ENCODE measurements at regions not wholly inside any gene's neighbourhood (a gene's known extent, or its start where the extent isn't known, plus 50 kb on each side); places are given as distances from the start of the nearest gene placed in this dataset.

- no peak for DNase-seq (ENCODE audit: low read depth, low spot score)
Observed at GRCh38 chr22:44615146-44615545, 86.9 kb upstream of the PRR5 start.

- DNase-seq (ENCODE audit: low read depth, low spot score) = no peak
Observed at GRCh38 chr22:44613196-44613595, 88.8 kb upstream of the PRR5 start.

GRCh38 chr22:44611880-44612496 is 90.0 kb upstream of the PRR5 start:
- no peak for DNase-seq (ENCODE audit: low read depth, low spot score)

GRCh38 chr22:44610071-44610470 is 91.9 kb upstream of the PRR5 start:
- no peak for DNase-seq (ENCODE audit: low read depth, low spot score)

GRCh38 chr22:44609400-44609988 is 92.5 kb upstream of the PRR5 start:
- DNase-seq (ENCODE audit: low read depth, low spot score) = no peak

- no peak for DNase-seq (ENCODE audit: low read depth, low spot score)
Observed at GRCh38 chr22:44608597-44609399, 93.2 kb upstream of the PRR5 start.

- no peak for DNase-seq (ENCODE audit: low read depth, low spot score)
Observed at GRCh38 chr22:44606126-44606525, 95.9 kb upstream of the PRR5 start.

- no peak for DNase-seq (ENCODE audit: low read depth, low spot score)
Observed at GRCh38 chr22:44605486-44605885, 96.5 kb upstream of the PRR5 start.

GRCh38 chr22:44604991-44605390 is 97.0 kb upstream of the PRR5 start:
- DNase-seq (ENCODE audit: low read depth, low spot score) = no peak

- DNase-seq (ENCODE audit: low read depth, low spot score) = no peak
Observed at GRCh38 chr22:44604455-44604854, 97.5 kb upstream of the PRR5 start.

- DNase-seq (ENCODE audit: low read depth, low spot score) = no peak
Observed at GRCh38 chr22:44603767-44604166, 98.2 kb upstream of the PRR5 start.

GRCh38 chr22:44601725-44602124 is 100.3 kb upstream of the PRR5 start:
- DNase-seq (ENCODE audit: low read depth, low spot score) = no peak

GRCh38 chr22:44601189-44601588 is 100.8 kb upstream of the PRR5 start:
- DNase-seq (ENCODE audit: low read depth, low spot score) = no peak

- DNase-seq (ENCODE audit: low read depth, low spot score) = no peak
Observed at GRCh38 chr22:44600207-44600785, 101.7 kb upstream of the PRR5 start.

- no peak for DNase-seq (ENCODE audit: low read depth, low spot score)
Observed at GRCh38 chr22:44599500-44600140, 101.6 kb upstream of the RTL6 start.

- DNase-seq (ENCODE audit: low read depth, low spot score) = no peak
Observed at GRCh38 chr22:44599084-44599483, 101.1 kb upstream of the RTL6 start.

- no peak for DNase-seq (ENCODE audit: low read depth, low spot score)
Observed at GRCh38 chr22:44597616-44598015, 99.6 kb upstream of the RTL6 start.

- DNase-seq (ENCODE audit: low read depth, low spot score) = no peak
Observed at GRCh38 chr22:44596396-44597125, 98.5 kb upstream of the RTL6 start.

- DNase-seq (ENCODE audit: low read depth, low spot score) = no peak
Observed at GRCh38 chr22:44595841-44596341, 97.9 kb upstream of the RTL6 start.

- no peak for DNase-seq (ENCODE audit: low read depth, low spot score)
Observed at GRCh38 chr22:44594951-44595350, 96.9 kb upstream of the RTL6 start.

- no peak for DNase-seq (ENCODE audit: low read depth, low spot score)
Observed at GRCh38 chr22:44592824-44593148, 94.8 kb upstream of the RTL6 start.

Data from activated CD4-positive, CD25-positive, alpha-beta regulatory T cell treated with anti-CD3 and anti-CD28 coated beads, Interleukin-2, amount 50 U/mL, for 16 hours (primary cell).